HUES48 (cell line): ENCODE measurements at regions not wholly inside any gene's neighbourhood (a gene's known extent, or its start where the extent isn't known, plus 50 kb on each side); places are given as distances from the start of the nearest gene placed in this dataset.

ENCODE experiments used
- H3K27ac ChIP-seq: one replicate; pipeline ENCODE4 v1.7.0; 2013; ENCODE audit warnings: low read depth, low read length, inconsistent platforms
- H3K27me3 ChIP-seq: 2 replicates; pipeline ENCODE4 v1.6.1; 2013; ENCODE audit warnings: mild to moderate bottlenecking, low read length; ENCODE audit not compliant: control insufficient read depth, insufficient read depth
- H3K36me3 ChIP-seq: 2 replicates; pipeline ENCODE4 v1.6.1; 2013; ENCODE audit warnings: low read length; ENCODE audit not compliant: control insufficient read depth, insufficient read depth
- H3K4me1 ChIP-seq: 2 replicates; pipeline ENCODE4 v1.6.1; 2013; ENCODE audit warnings: mild to moderate bottlenecking, low read length; ENCODE audit not compliant: control insufficient read depth, insufficient read depth
- H3K4me3 ChIP-seq: 2 replicates; pipeline ENCODE4 v1.5.1; 2013; ENCODE audit warnings: mild to moderate bottlenecking, low read depth, low read length
- H3K9ac ChIP-seq: 2 replicates; pipeline ENCODE4 v1.6.1; 2013; ENCODE audit warnings: mild to moderate bottlenecking, low read depth, low read length, moderate library complexity
- H3K9me3 ChIP-seq: 2 replicates; pipeline ENCODE4 v1.6.1; 2013; ENCODE audit warnings: low read length; ENCODE audit not compliant: control insufficient read depth, insufficient read depth

GRCh38 chr5:3220638-3221288 is 374.9 kb upstream of the IRX1 start:
- Histone ChIP-seq H3K27ac (no peak overlapping the region), H3K9me3 (no peaks in the 10 kb centered on the region), H3K36me3 (no peaks in the 10 kb centered on the region), H3K4me3 (no peak overlapping the region), H3K9ac (no peak overlapping the region), H3K27me3 (no peaks in the 10 kb centered on the region), H3K4me1 (no peaks in the 10 kb centered on the region)

GRCh38 chr5:3220201-3220600 is 375.4 kb upstream of the IRX1 start:
- no peak overlapping the region for H3K27ac ChIP-seq
- H3K4me1 ChIP-seq, result no peaks in the 10 kb centered on the region
- H3K9me3 ChIP-seq, result no peaks in the 10 kb centered on the region
- H3K36me3 ChIP-seq, result no peaks in the 10 kb centered on the region
- no peaks in the 10 kb centered on the region for H3K27me3 ChIP-seq
- no peak overlapping the region for H3K9ac ChIP-seq
- H3K4me3 ChIP-seq, result no peak overlapping the region

GRCh38 chr5:3218916-3219650 is 376.5 kb upstream of the IRX1 start:
- Histone ChIP-seq H3K9ac (no peak overlapping the region), H3K36me3 (no peaks in the 10 kb centered on the region), H3K27me3 (no peaks in the 10 kb centered on the region), H3K9me3 (no peaks in the 10 kb centered on the region), H3K4me3 (no peak overlapping the region), H3K27ac (no peak overlapping the region), H3K4me1 (no peaks in the 10 kb centered on the region)

- no peaks in the 10 kb centered on the region for H3K36me3 ChIP-seq
- no peaks in the 10 kb centered on the region for H3K27me3 ChIP-seq
- H3K4me3 ChIP-seq, result no peak overlapping the region
- no peak overlapping the region for H3K27ac ChIP-seq
- H3K9ac ChIP-seq, result no peak overlapping the region
- no peaks in the 10 kb centered on the region for H3K4me1 ChIP-seq
- H3K9me3 ChIP-seq, result no peaks in the 10 kb centered on the region
Observed at GRCh38 chr5:3217771-3218495, 377.7 kb upstream of the IRX1 start.

- Histone ChIP-seq H3K4me1 (no peaks in the 10 kb centered on the region), H3K9me3 (no peaks in the 10 kb centered on the region), H3K27ac (no peak overlapping the region), H3K4me3 (no peak overlapping the region), H3K9ac (no peak overlapping the region), H3K36me3 (no peaks in the 10 kb centered on the region), H3K27me3 (no peaks in the 10 kb centered on the region)
Observed at GRCh38 chr5:3217114-3217513, 378.5 kb upstream of the IRX1 start.

GRCh38 chr5:3216386-3216785 is 379.2 kb upstream of the IRX1 start:
- no peaks in the 10 kb centered on the region for H3K9me3 ChIP-seq
- no peaks in the 10 kb centered on the region for H3K4me1 ChIP-seq
- H3K36me3 ChIP-seq, result no peaks in the 10 kb centered on the region
- H3K27me3 ChIP-seq, result no peaks in the 10 kb centered on the region
- no peak overlapping the region for H3K9ac ChIP-seq
- no peak overlapping the region for H3K4me3 ChIP-seq
- H3K27ac ChIP-seq, result no peak overlapping the region

GRCh38 chr5:3214838-3215374 is 380.7 kb upstream of the IRX1 start:
- H3K27ac ChIP-seq, result no peak overlapping the region
- H3K27me3 ChIP-seq, result no peaks in the 10 kb centered on the region
- no peaks in the 10 kb centered on the region for H3K9me3 ChIP-seq
- no peak overlapping the region for H3K9ac ChIP-seq
- H3K4me1 ChIP-seq, result no peaks in the 10 kb centered on the region
- no peaks in the 10 kb centered on the region for H3K36me3 ChIP-seq
- H3K4me3 ChIP-seq, result no peak overlapping the region

GRCh38 chr5:3214396-3214795 is 381.2 kb upstream of the IRX1 start:
- H3K9me3 ChIP-seq, result no peaks in the 10 kb centered on the region
- no peak overlapping the region for H3K9ac ChIP-seq
- H3K27me3 ChIP-seq, result no peaks in the 10 kb centered on the region
- H3K27ac ChIP-seq, result no peak overlapping the region
- H3K4me1 ChIP-seq, result no peaks in the 10 kb centered on the region
- no peaks in the 10 kb centered on the region for H3K36me3 ChIP-seq
- no peak overlapping the region for H3K4me3 ChIP-seq

- Histone ChIP-seq H3K36me3 (no peaks in the 10 kb centered on the region), H3K4me3 (no peak overlapping the region), H3K9me3 (no peaks in the 10 kb centered on the region), H3K9ac (no peak overlapping the region), H3K27ac (no peak overlapping the region), H3K27me3 (no peaks in the 10 kb centered on the region), H3K4me1 (no peaks in the 10 kb centered on the region)
Observed at GRCh38 chr5:3212869-3213268, 382.8 kb upstream of the IRX1 start.

- no peaks in the 10 kb centered on the region for H3K9me3 ChIP-seq
- H3K27ac ChIP-seq, result no peak overlapping the region
- H3K4me3 ChIP-seq, result no peak overlapping the region
- no peaks in the 10 kb centered on the region for H3K27me3 ChIP-seq
- no peaks in the 10 kb centered on the region for H3K36me3 ChIP-seq
- H3K4me1 ChIP-seq, result no peaks in the 10 kb centered on the region
- H3K9ac ChIP-seq, result no peak overlapping the region
Observed at GRCh38 chr5:3210531-3210930, 385.1 kb upstream of the IRX1 start.

GRCh38 chr5:3209918-3210317 is 385.7 kb upstream of the IRX1 start:
- Histone ChIP-seq H3K27me3 (no peaks in the 10 kb centered on the region), H3K4me3 (no peak overlapping the region), H3K9me3 (no peaks in the 10 kb centered on the region), H3K36me3 (no peaks in the 10 kb centered on the region), H3K4me1 (no peaks in the 10 kb centered on the region), H3K9ac (no peak overlapping the region), H3K27ac (no peak overlapping the region)
